ENCODE measurements at regions not wholly inside any gene's neighbourhood (a gene's known extent, or its start where the extent isn't known, plus 50 kb on each side); places are given as distances from the start of the nearest gene placed in this dataset.

- no peak for TF ChIP-seq CTCF (IDR thresholded peaks at IDR 0.05)
- no peak for TF ChIP-seq POLR2A (IDR thresholded peaks at IDR 0.05; ENCODE audit: low read depth)
- TF ChIP-seq POLR2AphosphoS5 (IDR thresholded peaks at IDR 0.05) = no peak
Observed at GRCh38 chr1:14267991-14268390, 330.5 kb upstream of the KAZN start.
